GM19397 (cell line): ENCODE measurements at regions not wholly inside any gene's neighbourhood (a gene's known extent, or its start where the extent isn't known, plus 50 kb on each side); places are given as distances from the start of the nearest gene placed in this dataset.

Source experiments
- ATAC-seq: cut with Tn5 transposase; IDR thresholded peaks from one replicate; pipeline ENCODE4 v1.9.1; 2021; ENCODE audit warnings: mild to moderate bottlenecking, moderate library complexity; ENCODE audit not compliant: unreplicated experiment

GRCh38 chr15:69730281-69731080, 277.9 kb downstream of the RPLP1 start:
- no peak for ATAC-seq

- ATAC-seq: no peak
Observed at GRCh38 chr15:69731081-69731330, 278.4 kb downstream of the RPLP1 start.

DNA sequence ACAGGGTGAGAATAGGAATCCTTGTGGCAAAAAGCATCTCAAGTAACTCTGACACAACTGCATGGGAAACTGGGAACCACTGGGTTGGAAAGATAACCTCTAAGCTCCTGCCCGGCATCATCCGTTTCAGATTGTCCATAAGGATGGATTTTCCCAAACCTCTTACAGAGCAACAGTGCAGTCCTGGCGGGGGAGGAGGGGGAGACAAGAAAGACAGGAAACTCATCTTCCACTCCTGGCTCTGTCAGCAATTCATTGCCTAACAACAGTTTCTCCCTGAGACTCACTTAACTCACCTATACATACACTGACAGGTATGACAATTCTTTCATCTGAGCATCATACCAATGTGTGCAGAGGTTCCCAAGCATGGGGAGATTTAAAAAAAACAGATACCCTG, 279.0 kb downstream of the RPLP1 start:
- no peak for ATAC-seq

DNA sequence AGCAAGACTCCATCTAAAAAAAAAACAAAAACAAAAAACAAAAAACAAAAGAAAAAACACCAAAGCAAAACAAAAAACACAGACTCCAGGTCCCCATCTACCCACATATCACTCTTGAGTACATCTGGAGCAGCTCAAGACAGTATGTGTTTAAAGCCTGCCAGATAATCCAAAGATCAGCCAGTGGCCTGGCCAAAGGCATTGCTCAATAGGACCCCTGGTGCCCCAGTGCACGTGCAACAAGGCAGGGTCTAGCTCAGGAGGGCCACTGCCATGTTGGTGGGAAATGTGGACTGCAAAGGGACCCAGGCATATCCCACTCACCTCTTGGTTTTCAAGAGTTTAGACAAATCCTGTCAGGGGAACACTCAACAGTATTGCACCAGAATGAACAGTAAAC, 279.5 kb downstream of the RPLP1 start:
- no peak for ATAC-seq

GRCh38 chr15:69734699-69735098, 282.1 kb downstream of the RPLP1 start:
- ATAC-seq: no peak

DNA sequence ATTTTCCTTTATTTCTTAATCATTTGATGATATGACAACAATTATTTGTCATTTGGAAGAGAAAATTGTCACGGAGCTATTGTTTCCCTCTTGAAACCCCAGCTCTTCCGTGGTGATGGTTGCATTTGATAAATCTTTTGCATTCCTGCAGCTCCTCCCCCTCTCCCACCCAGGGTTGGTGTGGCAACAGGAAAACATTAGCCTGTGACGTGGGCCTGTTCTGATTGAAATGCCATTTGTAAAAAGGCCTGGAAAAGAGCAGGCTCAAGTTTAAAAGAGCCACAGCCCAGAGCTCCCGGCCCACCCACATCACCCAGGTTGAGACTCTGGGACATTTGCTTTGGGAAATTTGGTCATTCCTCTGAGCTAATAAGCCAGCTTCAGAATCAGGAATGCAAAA, 282.5 kb downstream of the RPLP1 start:
- no peak for ATAC-seq

DNA sequence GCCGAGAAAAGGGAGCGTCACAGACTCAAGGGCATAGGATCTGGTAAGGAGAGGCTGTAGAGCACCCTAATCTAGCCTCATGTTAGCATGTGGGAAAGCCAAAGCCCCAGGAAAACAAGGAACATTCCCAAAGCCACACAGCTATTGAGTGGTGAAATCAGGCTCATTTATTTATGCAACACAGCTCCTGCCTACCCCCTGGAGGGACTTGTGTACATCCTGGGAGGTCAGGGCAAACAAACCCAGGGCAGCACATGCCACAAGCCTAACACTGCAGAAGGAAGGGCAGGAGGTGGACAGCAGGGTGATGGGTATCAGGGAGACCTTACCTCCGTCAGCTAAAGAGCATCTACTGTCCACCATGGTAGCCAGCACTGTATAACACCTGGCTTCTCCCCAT, 283.5 kb downstream of the RPLP1 start:
- ATAC-seq: no peak

DNA sequence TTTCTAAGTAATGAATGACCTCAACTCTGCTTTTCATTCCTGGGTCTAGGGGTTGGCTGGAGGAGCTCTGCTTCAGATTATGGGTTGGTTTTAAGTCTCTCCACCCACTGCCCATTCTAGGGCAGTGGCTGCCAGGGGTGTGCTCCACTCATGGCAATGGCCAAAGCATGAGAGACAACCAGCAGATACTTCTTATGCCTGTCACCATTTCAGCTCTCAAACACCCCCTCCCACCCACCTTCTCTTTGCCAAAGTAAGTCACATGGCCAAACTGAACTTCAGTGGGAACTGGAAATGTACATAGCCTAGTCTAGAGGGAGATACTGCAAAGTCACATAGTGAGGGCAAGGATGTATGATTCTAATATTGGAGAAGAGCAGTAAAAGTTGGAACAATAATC, 285.3 kb downstream of the RPLP1 start:
- no peak for ATAC-seq

- no peak for ATAC-seq
Observed at GRCh38 chr15:69740684-69741083, 288.1 kb downstream of the RPLP1 start.

GRCh38 chr15:69742361-69742760, 289.7 kb downstream of the RPLP1 start:
- no peak for ATAC-seq

GRCh38 chr15:69743091-69743490, 290.5 kb downstream of the RPLP1 start:
- ATAC-seq: no peak

- no peak for ATAC-seq
Observed at GRCh38 chr15:69744391-69745162, 292.0 kb downstream of the RPLP1 start.

- no peak for ATAC-seq
Observed at GRCh38 chr15:69747193-69747592, 294.6 kb downstream of the RPLP1 start.

DNA sequence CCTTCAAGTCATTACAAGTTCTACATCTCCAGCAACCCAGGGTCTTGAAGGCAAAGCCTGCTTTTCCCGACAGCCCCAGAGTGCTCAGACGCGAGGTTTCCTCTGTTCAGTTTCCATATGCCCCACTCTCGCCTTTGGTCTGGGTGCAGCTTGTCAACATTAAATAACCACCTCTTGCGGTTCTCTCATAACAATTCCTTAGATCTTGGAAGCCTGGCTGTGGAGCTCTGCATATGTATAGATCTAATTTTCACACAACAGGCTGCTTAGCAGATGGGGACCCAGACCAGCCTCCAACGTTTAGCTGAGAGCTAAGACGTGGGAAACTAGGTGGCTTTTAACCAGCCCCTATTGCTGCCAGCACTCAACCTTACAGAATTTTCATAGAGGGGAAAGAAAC, 295.5 kb downstream of the RPLP1 start:
- no peak for ATAC-seq

DNA sequence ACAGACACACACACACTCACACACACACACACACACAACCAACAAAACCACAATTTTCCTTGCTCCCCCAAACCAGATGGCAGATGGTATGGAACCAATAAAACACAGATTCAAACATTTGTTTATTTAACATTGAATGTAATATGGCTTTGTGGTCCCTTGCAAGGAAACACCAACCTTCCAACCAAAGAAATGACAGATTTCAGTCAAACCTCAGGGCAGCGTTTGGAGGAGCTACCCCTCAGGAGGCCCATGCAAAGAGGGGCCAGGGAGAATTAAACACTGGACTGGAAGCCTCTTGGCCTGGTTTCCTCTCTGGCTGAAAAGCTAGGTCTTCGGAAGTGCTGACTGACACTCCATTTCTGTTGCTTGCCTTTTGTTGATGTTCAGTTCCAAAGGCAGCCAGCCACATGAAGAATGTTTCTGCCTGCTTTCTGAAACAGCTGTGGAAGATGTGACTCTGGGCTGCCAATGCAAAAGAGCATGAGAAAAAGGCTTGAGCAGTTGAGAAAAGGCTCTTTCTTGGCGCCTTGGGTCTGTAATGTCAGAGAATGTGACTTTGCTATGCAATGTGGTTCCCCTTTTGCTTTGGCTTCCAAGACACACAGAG, 296.1 kb downstream of the RPLP1 start:
- no peak for ATAC-seq

- ATAC-seq: no peak
Observed at GRCh38 chr15:69749274-69749673, 296.7 kb downstream of the RPLP1 start.

DNA sequence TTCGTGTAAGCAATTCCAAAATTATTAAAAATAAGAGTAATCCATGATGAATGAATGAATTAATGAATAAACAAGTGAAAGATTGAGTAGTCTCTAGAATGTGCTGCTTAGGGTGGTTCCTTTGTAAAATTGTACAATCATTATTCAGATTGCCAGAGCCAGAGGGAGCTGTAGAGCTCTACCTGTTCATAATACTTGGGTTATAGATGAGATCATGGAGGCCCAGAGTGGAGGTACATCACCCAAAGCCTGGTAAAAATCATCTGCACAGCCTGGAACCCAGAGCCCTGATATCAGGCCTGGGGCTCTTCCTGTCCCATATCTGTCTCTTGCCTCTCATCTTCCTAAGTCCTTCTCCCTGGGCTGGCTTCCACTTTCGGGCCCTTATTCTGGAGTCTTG, 297.2 kb downstream of the RPLP1 start:
- no peak for ATAC-seq

- no peak for ATAC-seq
Observed at GRCh38 chr15:69750253-69750652, 297.6 kb downstream of the RPLP1 start.

- no peak for ATAC-seq
Observed at GRCh38 chr15:69751147-69751546, 298.5 kb downstream of the RPLP1 start.

- ATAC-seq: no peak
Observed at GRCh38 chr15:69751566-69751965, 298.9 kb downstream of the RPLP1 start.

- no peak for ATAC-seq
Observed at GRCh38 chr15:69753867-69754266, 301.2 kb downstream of the RPLP1 start.

GRCh38 chr15:69754313-69754712, 301.7 kb downstream of the RPLP1 start:
- ATAC-seq: no peak
